ENCODE measurements at regions not wholly inside any gene's neighbourhood (a gene's known extent, or its start where the extent isn't known, plus 50 kb on each side); places are given as distances from the start of the nearest gene placed in this dataset.

DNA sequence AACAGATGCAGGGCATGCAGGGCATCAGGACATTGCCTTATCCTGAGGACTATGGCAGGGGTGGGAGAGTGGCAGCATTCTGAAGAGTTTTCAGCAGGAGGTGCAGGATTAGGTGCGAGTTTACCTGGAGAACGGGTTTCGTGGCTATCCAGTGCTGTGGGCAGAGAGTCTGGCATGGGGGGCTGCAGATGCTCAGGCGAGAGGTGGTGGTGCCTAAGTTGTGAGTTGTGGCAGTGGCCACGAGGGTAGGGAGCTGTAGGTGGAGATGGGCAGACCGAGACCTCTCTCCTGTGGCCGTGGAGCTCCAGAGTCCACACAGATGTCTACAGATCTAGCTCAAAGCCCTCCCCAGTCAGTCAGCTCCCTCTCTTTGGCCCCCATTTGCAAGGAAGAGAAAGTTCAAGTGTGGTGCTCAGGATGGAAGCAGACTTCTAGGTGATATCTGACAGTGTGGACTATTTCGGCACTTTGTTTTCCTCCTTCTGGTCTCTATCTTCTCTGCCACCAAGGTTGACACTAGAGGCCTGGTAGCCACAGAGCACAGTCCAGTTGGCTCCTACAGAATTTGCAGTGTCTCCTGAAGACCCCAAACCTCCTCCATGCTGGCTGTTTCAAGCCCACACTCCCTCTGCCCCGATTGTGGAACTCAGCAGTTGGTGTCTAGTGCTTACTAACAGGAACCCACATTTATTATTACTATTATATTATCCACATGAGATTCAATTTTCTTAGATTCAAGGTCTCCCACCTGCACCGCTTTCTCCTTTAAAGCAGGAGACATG, 955.7 kb upstream of the ZNF722 start:
- Histone ChIP-seq H3K4me3 (no peak overlapping the region), H3F3A (ENCODE audit: insufficient read depth, low read depth) (no peaks in the 10 kb centered on the region), H3K9me3 (ENCODE audit: insufficient read depth, low read depth) (no peaks in the 10 kb centered on the region), H3K4me2 (no peak overlapping the region), H3K79me2 (ENCODE audit: low read depth) (no peaks in the 10 kb centered on the region), H4K20me1 (ENCODE audit: insufficient read depth) (no peaks in the 10 kb centered on the region), H3K36me3 (ENCODE audit: low read depth) (no peaks in the 10 kb centered on the region), H3K9me2 (ENCODE audit: insufficient read depth) (no peaks in the 10 kb centered on the region), H2AFZ (no peak overlapping the region), H3K27me3 (ENCODE audit: insufficient read depth, low read depth) (no peaks in the 10 kb centered on the region), H3K4me1 (replicated peaks; ENCODE audit: insufficient read depth) (no peaks in the 10 kb centered on the region), H3K27ac (no peak overlapping the region)
- ChIA-PET POLR2A (ENCODE audit: unreplicated experiment) (no interaction called here), CTCF (no interaction called here)
- no peak for DNase-seq
- TF ChIP-seq EZH2 (IDR thresholded peaks at IDR 0.05; ENCODE audit: low read depth) = no peak
- TF ChIP-seq, protein P1, sequence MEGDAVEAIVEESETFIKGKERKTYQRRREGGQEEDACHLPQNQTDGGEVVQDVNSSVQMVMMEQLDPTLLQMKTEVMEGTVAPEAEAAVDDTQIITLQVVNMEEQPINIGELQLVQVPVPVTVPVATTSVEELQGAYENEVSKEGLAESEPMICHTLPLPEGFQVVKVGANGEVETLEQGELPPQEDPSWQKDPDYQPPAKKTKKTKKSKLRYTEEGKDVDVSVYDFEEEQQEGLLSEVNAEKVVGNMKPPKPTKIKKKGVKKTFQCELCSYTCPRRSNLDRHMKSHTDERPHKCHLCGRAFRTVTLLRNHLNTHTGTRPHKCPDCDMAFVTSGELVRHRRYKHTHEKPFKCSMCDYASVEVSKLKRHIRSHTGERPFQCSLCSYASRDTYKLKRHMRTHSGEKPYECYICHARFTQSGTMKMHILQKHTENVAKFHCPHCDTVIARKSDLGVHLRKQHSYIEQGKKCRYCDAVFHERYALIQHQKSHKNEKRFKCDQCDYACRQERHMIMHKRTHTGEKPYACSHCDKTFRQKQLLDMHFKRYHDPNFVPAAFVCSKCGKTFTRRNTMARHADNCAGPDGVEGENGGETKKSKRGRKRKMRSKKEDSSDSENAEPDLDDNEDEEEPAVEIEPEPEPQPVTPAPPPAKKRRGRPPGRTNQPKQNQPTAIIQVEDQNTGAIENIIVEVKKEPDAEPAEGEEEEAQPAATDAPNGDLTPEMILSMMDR (conservative IDR thresholded peaks at IDR 0.05) = no peak
- intact Hi-C loops (cut with micrococcal nuclease; ENCODE audit: unreplicated experiment) = no loop called here
- no TSS peak for BruUV-seq (replicated peaks)

DNA sequence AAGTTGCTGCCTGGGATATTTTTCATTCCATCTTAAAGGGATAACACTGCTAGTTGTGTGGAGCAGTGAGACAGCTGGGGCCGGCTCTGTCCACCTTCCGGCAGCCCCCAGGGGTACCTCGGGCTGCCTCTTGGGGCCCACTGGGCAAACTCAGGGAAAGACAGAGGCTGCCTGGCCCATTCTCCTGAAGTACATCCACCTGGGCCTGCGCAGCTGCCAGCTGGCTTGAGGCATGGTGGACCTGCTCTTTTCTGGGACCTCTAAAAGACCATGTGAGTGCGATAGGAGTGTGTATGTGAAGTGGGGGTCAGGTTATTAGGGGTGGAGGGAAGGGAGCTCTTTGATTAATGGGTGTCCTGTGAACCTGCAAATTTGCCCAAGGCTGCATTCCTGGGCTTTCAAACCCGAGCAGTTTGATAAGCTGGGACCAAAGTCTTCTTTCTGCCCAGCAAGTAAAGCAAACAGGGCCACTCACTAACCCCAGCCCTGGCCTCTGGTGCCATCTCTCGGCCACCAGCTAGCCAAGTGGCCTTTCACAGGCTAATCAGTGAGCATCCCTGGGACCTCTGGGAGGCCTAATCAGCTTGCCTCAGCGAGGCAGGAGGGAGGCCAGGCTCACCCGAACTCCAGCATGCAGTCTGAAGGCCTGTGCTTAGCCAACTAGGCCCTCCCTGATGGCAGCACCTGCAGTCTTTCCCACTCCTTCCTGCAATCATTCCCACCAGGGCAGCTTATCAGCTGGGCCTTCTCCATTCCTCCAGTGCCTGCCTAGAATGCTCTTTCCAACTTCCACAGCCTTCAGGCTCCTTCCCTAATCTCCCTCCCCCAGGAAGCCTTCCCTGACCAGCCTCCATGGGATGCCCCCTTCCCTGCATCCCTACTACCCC, 954.7 kb upstream of the ZNF722 start:
- H3K27ac ChIP-seq = no peak overlapping the region
- ChIA-PET POLR2A (ENCODE audit: unreplicated experiment) (no interaction called here), CTCF (no interaction called here)
- H3F3A ChIP-seq (ENCODE audit: insufficient read depth, low read depth) = no peaks in the 10 kb centered on the region
- no peak overlapping the region for H2AFZ ChIP-seq
- H3K9me3 ChIP-seq (ENCODE audit: insufficient read depth, low read depth) = no peaks in the 10 kb centered on the region
- H3K36me3 ChIP-seq (ENCODE audit: low read depth) = no peaks in the 10 kb centered on the region
- no peaks in the 10 kb centered on the region for H4K20me1 ChIP-seq (ENCODE audit: insufficient read depth)
- H3K4me2 ChIP-seq = no peak overlapping the region
- no peaks in the 10 kb centered on the region for H3K4me1 ChIP-seq (replicated peaks; ENCODE audit: insufficient read depth)
- intact Hi-C loops (cut with micrococcal nuclease; ENCODE audit: unreplicated experiment) = no loop called here
- H3K79me2 ChIP-seq (ENCODE audit: low read depth) = no peaks in the 10 kb centered on the region
- BruUV-seq (replicated peaks) = no TSS peak
- DNase-seq = no peak
- TF ChIP-seq EZH2 (IDR thresholded peaks at IDR 0.05; ENCODE audit: low read depth) = no peak
- TF ChIP-seq, protein P1 (conservative IDR thresholded peaks at IDR 0.05) = no peak
- no peak overlapping the region for H3K4me3 ChIP-seq
- H3K27me3 ChIP-seq (ENCODE audit: insufficient read depth, low read depth) = no peaks in the 10 kb centered on the region
- no peaks in the 10 kb centered on the region for H3K9me2 ChIP-seq (ENCODE audit: insufficient read depth)

DNA sequence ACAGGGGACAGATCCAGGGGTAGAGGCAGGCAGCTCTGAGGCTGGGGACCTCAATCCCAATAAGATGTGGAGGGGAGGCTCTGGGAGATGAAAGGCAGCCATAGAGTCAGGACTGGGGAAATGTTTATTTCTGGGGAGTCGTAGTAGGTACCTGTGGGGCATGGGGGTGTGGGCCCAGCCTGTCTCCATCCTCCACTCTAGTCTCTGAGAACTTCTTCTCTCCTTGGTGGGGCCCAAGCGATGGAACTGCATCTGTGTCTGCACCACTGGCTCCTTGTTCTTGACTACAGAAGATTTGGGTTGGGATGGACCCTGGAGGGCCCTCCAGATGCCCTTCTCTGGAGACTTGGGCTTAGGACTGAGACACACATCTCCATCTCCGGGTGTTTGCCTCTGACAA, 953.9 kb upstream of the ZNF722 start:
- Histone ChIP-seq H2AFZ (no peak overlapping the region), H3F3A (ENCODE audit: insufficient read depth, low read depth) (no peaks in the 10 kb centered on the region), H3K4me2 (no peak overlapping the region), H3K36me3 (ENCODE audit: low read depth) (no peaks in the 10 kb centered on the region), H3K79me2 (ENCODE audit: low read depth) (no peaks in the 10 kb centered on the region), H3K9me2 (ENCODE audit: insufficient read depth) (no peaks in the 10 kb centered on the region), H3K9me3 (ENCODE audit: insufficient read depth, low read depth) (no peaks in the 10 kb centered on the region), H4K20me1 (ENCODE audit: insufficient read depth) (no peaks in the 10 kb centered on the region), H3K27me3 (ENCODE audit: insufficient read depth, low read depth) (no peaks in the 10 kb centered on the region), H3K27ac (no peak overlapping the region), H3K4me1 (replicated peaks; ENCODE audit: insufficient read depth) (no peaks in the 10 kb centered on the region), H3K4me3 (no peak overlapping the region)
- intact Hi-C loops (cut with micrococcal nuclease; ENCODE audit: unreplicated experiment) = no loop called here
- TF ChIP-seq, protein P1 (conservative IDR thresholded peaks at IDR 0.05) = no peak
- TF ChIP-seq EZH2 (IDR thresholded peaks at IDR 0.05; ENCODE audit: low read depth) = no peak
- ChIA-PET POLR2A (ENCODE audit: unreplicated experiment) (no interaction called here), CTCF (no interaction called here)
- no peak for DNase-seq
- no TSS peak for BruUV-seq (replicated peaks)
